ENCODE measurements at regions not wholly inside any gene's neighbourhood (a gene's known extent, or its start where the extent isn't known, plus 50 kb on each side); places are given as distances from the start of the nearest gene placed in this dataset.
"Not testable (repeated sequence)": the region's sequence is repeated elsewhere in the genome, so short reads cannot be mapped to it uniquely, and the experiment has no call there.

DNA sequence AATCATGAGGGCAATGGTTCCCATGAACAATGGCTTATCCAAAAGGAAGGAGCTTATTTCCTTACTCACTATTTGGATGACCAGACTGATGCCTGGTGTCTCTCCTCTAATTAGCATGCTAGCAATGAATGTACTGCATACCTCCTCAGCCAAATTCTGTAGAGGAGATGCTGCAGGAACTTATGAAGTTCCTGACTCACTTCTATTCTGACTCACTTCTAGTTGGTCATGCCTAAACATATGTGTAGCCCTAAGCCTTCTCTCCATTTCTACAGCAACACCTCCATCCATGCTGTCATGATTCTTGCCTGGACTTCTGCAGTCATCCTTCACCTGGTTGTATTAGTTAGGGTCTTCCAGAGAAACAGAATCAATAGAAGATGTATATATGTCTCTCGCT lies 59.9 kb upstream of the MRPS9 start:
- no peak for ATAC-seq

DNA sequence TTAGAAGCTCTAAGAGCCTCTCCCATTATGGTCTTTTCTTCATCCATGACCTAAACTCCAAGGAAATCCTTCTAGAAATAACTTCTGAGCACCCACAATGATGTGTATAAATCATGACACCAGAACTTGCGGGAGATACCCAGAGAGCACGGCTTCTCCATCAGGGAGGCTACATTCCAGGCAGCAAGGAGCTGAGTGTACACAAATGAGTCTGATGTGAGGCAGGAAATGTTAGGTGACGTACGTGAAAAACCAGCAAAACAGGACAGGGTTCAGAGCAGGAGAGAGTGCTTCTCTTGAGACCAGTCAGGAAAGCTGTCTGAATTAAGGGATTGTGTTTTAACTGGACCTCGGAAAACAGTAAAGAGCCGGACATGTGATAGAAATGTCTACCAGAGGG lies 58.1 kb upstream of the MRPS9 start:
- not testable (repeated sequence) for ATAC-seq

DNA sequence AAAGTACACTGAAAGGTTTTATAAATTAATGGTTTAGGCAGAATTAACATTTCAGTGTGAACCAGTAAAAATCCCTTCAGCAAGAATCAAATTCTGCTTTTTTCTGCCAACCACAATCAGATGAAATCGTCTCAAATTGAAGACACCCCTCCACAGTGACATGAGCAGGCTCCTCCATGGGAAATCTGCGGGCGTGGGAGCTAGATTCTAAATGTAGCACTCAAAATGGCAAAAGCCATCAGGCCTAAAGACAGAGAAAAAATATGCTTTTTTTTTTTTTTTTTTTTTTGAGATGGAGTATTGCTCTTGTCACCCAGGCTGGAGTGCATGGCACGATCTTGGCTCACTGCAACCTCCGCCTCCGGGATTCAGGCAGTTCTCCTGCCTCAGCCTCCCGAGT lies 55.8 kb upstream of the MRPS9 start:
- ATAC-seq: no peak

Data from activated CD4-positive, CD25-positive, alpha-beta regulatory T cell treated with anti-CD3 and anti-CD28 coated beads, Interleukin-2, amount 50 U/mL, for 24 hours (primary cell).